ENCODE measurements at regions not wholly inside any gene's neighbourhood (a gene's known extent, or its start where the extent isn't known, plus 50 kb on each side); places are given as distances from the start of the nearest gene placed in this dataset.

DNA sequence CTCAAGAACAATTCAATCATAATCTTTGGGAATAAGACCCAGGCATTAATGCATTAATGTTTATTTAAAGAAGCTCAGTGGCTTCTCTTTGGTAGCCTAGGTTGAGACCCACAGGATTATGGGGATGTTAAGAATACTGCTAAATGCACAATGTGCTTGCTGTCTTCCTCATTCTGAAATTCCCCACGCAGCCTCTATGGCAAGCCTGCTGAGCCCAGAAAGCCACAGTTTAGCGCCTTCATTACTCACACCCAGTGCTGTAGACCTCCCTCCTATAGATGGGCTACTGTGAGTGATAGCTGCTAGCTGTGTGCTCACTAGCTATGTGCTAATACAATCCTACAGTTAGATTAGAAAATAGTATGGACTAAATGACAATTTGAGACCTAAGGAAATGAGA, 90.6 kb downstream of the TNFSF13B start:
- no peak for DNase-seq

DNA sequence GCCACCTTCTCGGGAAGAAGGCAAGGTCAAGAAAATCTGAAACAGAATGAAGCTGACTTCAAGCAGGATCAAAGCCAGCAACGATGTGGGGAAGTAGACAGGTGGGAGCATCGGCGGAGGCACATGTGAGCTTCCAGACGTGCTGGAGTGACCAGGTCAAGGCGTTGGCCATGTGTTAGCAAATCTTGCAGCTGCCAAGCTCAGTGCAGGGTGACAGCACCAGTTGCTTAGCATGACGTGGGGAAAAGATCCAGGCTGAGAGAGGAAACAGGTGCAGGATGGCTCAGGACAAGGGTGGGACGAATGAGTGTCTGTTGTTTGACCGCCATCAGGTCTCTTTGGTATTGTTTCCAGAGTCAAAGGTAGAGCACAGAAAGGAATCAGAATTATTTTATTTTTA, 92.3 kb downstream of the TNFSF13B start:
- no peak for DNase-seq

DNA sequence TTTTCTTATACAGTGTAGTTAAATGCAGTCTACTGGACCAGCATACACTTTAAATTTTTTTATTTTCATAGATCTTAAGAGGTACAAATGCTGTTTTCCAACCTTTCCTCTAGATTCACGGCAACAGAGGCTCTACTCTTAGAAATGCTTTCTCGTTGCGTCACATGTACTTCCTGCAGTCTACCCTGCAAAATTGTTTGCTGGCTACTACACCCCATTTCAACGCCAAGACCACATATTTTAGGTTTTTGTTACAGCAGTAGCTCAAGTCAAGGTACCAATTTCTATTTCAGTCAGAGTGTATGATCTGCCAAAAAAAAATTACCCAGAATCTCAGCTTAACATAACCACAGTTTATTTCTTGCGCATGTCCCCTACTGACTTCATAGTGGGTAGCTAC, 94.1 kb downstream of the TNFSF13B start:
- no peak for DNase-seq

DNA sequence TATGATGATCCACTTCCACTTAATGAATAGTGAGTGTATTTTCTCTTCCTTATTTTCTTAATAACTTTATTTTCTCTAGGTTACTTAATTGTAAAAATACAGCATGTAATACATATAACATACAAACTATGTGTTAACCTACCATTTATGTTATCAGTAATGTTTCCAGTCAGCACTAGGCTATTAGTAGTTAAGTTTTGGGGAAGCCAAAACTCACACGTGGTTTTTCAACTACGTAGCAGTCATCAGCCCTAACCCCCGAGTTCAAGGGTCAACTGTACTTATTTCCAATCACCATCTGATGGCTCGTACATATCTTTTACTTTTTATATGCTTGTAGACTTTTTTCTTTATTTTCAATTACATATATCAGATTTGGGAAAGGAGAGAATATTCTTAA, 95.7 kb downstream of the TNFSF13B start:
- no peak for DNase-seq

DNA sequence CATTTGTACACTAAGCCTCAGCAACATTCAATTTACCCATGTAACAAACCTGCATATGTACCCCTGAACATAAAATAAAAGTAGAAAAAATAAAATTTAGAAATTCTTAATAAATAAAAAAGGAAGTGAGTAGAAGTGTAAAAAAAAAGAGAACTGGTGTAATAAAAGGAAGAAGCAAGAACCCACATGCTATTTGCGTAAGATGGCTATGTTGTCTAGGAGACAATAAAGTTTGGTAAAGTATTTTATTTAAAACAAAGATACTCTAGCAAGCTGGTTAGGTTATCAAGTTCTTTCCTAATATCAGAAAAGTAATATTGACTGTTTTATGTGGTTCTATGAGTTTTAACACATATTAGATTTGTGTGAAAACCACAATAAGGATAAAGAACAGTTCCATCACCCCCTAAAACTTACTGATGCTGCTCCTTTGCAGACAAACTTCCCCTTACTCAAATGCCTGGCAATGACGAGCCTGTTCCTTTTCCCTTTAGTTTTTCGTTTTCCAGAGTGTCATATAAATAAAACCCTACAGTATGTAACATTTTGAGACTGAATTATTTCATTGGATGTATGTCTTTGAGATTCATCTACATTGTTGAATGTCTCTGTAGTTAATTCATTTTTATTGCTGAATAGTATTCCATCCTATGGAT, 98.9 kb downstream of the TNFSF13B start:
- DNase-seq = no peak

DNA sequence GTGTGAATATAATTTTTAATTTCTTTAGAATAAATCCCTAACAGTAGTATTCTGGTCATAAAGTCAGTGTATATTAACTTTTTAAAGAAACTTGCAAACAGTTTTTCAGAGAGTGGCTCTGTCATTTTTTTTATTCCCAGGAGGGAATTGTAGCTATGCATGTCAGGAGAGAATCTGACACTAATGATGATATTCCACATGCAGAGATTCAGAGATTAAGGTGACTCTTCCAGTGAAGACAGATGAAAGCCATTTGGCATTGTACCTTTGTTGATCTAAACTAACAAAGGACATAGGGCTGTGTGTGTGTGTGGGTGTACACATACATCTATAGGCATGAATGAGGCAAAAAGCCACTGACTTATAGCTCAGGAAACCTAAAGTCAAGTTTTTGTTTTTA, 99.9 kb downstream of the TNFSF13B start:
- DNase-seq = no peak

DNA sequence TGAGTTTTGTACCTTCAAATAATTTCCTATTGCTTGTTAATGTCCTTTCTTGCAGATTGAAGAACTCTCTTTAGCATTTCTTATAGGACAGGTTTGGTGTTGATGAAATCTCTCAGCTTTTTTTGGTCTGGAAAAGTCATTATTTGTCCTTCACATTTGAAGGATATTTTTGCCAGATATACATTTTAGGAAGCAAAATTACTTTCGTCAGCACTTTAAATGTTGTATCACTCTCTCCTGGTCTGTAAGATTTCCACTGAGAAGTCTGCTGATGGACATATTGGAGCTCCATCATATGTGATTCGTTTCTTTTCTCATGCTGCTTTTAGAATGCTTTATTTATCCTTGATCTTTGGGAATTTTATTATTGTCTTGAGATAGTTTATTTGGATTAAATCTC, 105.5 kb downstream of the TNFSF13B start:
- no peak for DNase-seq

DNA sequence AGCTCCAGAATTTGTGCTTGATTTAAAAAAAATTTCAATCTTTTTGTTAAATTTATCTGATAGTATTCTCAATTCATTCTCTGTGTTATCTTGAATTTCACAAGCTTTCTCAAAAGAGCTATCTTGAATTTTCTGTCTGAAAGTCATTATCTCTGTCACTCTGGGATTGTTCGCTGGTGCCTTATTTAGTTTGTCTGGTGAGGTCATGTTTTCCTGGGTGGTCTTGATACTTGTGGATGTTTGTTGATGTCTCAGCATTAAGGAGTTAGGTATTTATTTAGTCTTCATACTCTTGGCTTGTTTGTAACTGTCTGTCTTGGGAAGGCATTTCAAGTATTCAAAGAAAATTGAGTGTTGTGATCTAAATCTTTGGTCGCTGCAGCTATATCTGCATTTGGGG, 106.3 kb downstream of the TNFSF13B start:
- DNase-seq = no peak

DNA sequence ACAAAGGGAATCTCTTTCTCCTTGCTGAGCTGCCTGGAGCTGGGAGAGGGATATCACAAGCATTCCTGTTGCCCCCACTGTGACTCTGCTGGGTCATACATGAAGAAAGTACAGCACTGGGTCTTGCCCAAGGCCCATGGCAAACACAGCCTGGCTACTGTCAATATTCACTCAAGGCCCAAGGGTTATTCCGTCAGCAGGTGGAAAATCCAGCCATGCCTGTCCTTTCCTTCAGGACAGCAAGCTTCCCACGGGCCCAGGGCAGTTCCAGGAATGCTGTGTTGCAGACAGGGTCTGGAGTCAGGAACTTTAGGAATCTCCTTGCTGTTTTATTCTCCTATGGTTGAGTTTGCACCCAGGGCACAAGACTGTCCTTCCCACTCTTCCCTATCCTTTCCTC, 106.8 kb downstream of the TNFSF13B start:
- DNase-seq = no peak

DNA sequence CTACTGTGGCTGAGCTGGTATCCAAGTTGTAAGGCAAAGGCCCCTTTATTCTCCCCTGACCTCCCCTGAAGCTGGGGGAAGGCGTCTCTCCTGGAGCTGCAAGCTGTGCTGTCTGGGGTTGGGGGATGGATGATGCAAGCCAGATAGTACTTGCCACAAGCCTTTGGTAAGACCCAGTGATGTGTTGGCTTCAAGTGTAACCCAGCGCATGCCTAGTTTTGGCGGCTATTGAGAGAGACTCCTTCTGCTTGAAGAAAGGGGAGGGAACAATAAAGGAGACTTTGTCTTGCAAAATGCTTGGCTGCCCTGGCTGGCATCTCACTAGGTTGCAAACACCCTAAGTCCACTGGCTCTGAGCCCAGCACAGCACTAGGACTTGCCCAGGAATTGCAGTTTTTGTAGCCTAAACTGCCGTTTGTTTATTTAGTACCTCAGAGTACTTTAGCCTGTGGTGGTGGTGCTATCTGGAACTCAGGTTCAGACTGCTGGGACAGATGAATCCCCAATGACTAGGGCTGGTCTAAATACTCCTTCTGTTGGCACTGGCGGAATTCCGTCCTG, 108.2 kb downstream of the TNFSF13B start:
- peak in 10 of 56 donors; percentile 1 to 31 (median 12) for DNase-seq

DNA sequence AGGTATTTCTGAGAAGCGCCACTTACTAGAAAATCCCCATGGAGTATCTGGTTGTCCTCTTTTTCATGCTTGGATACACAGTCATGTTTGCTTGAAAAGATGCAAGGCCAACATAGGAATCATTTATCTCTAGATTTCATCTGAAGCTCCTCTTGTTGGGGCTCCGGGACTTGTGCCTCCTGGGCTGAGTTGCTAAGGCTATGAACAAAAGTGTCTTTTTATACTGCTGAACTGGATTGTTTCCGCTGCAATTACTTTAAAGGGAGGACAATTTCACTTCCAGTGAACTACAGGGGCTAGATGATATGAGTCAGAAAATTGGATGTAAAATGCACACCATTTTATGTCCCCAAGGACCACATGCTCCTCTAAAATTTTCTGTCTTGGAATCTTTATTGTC, 114.1 kb downstream of the TNFSF13B start:
- DNase-seq = no peak

DNA sequence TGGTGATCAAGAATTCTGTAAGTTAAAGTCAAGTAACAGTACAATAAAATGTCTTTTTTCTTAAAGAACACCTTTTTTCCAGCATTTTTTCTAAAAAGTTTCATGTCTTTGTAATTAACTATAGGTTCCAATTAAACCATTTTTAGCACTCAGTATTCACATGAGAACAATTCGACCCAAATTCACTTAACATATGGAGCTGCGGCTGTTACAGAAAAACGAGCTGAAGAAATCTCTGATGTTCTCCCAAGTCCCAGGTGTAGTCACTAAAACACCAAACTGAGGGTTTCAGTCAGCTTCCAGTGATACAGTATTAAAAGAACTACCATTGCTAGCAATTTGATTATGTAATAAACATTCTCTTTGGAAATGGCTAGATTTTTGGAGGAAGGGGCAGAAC, 117.6 kb downstream of the TNFSF13B start:
- no peak for DNase-seq

DNA sequence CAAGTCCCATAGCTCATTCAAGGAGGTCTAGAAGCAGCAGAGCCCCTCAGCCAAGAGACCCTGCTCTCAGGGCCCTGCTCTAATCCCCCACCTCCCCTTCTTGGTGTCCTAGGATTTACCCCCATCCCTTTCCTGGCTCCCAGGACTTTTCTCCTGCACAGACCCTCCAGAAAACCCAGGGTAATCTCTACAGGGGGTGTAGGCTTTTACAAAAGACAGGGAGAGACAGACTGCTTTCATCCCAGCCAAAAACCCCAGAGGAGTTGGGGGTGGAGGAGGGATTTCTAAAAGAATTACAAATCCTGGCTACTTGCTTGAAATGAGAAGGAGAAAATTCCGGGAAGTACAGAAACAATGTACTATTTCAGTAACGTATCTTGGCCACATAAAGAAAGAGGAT, 133.3 kb downstream of the TNFSF13B start:
- DNase-seq = no peak

DNA sequence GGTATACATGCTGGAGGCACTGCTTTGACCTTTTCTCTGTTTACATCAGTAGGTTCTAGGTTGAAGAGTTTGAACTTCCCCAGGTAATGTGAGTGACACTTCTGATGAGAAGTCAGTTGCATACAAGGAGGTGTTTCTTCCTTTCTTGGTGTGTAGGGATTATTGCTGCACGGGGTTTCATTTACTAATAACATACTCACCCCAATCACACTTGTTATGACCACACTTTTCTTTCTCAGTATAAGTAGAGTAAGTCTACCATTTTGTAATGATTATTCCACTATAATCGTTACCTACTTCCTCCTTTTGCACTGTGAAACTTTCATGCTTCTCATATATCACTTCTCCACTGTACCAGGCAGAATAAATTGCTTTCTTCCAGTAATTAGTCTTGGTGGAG, 138.0 kb downstream of the TNFSF13B start:
- DNase-seq = no peak

DNA sequence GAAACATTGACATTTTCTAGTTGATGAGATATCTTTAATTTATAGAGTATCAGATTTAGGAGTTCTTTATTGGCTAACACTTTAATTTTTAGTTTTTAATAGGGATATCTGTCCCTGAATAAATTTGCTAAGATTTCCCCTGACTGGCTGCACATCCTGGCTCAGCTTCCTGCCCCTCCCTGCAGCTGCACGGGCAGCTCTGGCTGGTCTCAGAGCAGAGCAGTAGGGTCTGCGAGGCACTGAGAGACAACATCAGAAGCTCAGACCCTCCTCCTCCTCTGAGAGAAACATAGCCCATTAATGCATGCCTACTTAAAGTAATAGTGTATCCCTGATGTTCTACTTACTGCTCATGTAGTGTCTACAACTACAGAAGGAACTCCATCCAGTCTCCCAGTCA, 139.2 kb downstream of the TNFSF13B start:
- DNase-seq = no peak

DNA sequence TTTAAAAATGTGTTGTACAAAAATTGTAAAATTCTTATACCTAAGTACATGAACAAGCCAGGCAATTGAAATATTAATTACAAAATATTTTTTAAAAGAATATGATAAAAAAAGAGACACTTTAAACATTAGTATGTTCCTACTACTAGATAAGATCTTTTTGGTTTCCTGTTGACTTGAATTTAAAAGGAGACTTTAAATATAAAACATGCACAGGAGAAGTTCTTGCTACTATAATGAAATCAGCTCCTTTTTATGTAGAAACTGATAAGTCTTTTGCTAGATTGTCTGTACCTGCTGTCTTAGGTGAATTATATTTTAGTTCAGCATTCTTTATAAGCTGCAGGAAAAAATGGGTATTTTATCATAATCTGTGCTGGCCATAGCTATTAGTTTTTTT, 140.2 kb downstream of the TNFSF13B start:
- DNase-seq = no peak

DNA sequence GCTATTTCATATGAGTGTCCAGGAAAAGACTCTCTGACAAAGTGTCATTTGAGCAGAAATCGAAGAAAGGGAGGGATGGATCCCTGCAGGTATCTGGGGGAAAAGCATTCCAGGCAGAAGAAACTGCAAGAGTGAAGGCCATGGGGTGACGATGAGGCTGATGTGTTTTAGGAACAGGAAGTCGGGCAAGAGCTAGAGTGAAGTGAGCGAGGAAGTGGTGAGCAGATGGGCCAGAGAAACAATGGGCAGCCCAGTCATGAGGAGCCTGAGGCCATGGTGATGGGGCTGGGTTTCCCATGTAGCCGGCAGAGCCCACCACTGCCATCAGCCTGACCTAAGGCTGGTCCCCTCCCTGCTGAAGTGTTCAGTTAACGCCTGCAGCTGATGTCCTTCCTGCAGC, 150.2 kb downstream of the TNFSF13B start:
- no peak for DNase-seq

DNA sequence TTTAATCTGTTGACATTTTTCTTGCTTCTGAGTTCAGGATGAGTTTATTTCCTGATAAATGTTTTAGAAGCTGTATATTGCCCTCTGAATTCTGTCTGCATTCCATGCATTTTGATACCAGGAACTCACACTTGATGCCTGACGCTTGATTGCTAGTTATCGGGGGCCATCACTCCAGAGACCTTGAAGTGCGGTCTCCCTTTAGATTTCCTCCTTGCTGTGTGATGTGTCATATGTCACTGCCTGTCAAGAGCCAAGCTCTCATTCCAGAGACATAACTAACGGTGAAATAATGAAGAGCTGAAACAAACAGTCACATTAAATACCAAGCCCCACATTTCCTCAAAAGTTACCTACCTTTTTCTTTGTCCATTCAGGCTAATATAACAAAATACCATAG, 155.5 kb downstream of the TNFSF13B start:
- DNase-seq = no peak

DNA sequence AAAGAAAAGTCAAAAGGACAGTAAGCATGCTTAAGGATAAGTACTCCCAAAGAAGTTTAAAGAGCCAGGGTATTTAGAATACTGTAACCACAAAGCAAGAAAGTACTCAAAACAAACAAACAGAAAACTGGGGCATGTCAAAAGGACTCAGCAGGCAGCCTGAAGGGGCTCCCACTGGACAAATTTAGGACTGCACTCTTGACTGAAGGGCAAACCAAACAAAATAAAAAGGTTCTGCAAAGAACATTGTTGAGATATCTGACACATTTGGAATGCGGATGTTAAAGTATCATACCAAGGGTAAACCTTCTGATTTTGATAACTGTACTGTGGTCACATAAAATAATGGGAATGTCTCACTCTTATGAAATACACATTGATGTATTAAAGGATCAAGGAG, 157.4 kb downstream of the TNFSF13B start:
- DNase-seq = no peak

DNA sequence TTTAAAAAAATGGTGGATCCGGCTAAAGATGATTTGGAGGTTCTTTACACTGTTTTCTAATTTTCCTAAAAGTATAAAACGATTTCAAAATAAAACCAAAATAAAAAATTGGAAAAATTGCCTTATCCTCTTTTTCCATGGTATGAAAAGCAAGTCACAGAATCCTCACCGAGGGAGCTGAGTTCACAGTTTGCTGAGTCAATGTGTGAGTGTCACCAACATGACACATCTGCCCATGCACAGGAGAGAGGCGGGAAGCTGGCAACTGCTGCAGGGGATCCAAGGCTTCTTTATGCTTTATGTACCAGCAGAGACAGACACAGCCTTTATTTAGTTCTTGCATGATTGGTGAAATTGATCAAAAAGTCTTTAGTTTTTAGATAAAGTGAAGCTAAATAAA, 157.8 kb downstream of the TNFSF13B start:
- peak in 1 of 56 donors; percentile 10 for DNase-seq

DNA sequence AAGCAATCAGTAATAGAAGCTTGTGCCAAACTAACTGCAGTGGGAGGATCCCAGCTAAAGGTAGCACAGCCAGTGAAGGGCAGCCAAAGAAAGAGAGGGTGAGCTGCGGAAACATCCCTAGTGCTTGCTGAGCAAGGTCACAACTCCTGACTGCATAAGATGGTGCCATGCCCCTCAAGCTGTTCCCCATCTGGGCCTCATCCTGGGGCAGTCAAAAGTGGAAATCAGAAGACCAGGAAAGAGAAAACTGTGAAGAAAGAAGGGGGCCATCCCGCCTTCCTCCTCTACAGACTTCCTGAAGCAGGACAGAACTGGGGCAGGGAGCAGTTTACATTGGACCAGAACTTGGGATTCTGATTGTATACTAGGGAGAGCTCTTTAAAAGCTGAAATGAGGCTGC, 159.2 kb downstream of the TNFSF13B start:
- DNase-seq = no peak

DNA sequence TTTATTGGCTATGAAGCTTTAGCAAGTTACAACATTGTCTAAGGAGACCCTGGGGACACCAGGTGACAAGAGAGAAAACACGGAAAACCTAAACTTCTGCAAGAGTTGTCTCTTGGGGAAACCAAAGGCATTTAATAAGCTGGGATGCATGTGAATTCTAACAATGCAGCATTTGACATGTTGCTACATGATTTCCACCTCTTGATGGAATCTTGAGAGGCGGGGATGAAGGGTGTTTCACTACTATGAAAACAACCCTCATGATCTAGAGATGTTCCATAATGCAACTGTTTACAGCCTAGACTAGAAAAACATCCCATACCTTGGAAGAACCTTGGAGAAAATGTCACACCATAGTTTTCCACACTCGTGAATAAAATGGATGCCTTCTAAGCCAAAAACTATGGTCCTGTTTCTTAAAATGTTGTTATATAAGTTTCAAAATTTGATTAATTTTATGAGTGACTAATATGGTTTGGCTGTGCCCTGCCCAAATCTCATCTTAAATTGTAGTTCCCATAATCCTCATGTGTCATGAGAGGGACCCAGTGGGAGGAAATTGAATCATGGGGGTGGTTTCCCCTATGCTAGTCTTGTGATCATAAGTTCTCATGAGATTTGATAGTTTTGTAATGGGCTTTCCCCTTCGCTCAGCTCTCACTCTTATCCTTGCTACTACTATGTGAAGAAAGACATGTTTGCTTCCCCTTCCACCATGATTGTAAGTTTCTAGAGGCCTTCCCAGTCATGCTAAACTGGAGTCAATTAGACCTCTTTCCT, 164.6 kb downstream of the TNFSF13B start:
- no peak for DNase-seq
